ENCODE measurements at regions not wholly inside any gene's neighbourhood (a gene's known extent, or its start where the extent isn't known, plus 50 kb on each side); places are given as distances from the start of the nearest gene placed in this dataset.
"Not testable (repeated sequence)": the region's sequence is repeated elsewhere in the genome, so short reads cannot be mapped to it uniquely, and the experiment has no call there.

- not testable (repeated sequence) for H3K27me3 ChIP-seq (ENCODE audit: insufficient read depth, low read length); H3K9me3 ChIP-seq (ENCODE audit: insufficient read depth, low read depth, low read length); H3K27ac ChIP-seq (ENCODE audit: low read length); H3K36me3 ChIP-seq (ENCODE audit: insufficient read depth, low read depth, low read length); H3K4me3 ChIP-seq (ENCODE audit: low read length); H3K9ac ChIP-seq (ENCODE audit: low read depth, low read length)
- peaks cover 15% of the 10 kb centered on the region for H3K4me1 ChIP-seq (ENCODE audit: insufficient read depth, low read length)
Measured at GRCh38 chr15:62418496-62418895, 253.4 kb upstream of the C2CD4B start.

DNA sequence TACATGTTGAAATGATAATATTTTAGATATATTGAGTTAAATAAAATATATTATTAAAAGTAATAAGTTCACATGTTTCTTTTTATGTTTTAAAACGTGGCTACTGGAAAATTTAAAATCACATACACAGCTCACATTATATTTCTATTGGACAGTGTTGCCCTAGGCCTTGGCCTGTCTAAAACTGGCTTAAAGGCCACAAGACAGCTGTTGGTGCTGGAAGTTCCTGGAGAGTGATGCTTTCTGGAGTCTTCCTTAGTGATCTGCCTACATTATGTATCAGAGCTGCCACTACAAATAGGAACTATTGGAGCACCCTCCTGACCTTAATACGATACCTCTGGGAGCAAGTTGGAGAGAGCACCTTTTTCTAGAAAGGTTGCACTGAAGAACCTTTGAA, 254.1 kb upstream of the C2CD4B start:
- no peaks in the 10 kb centered on the region for H3K27me3 ChIP-seq (ENCODE audit: insufficient read depth, low read length)
- no peak overlapping the region for H3K27ac ChIP-seq (ENCODE audit: low read length)
- H3K4me3 ChIP-seq (ENCODE audit: low read length): no peak overlapping the region
- no peak overlapping the region for H3K9ac ChIP-seq (ENCODE audit: low read depth, low read length)
- no peaks in the 10 kb centered on the region for H3K9me3 ChIP-seq (ENCODE audit: insufficient read depth, low read depth, low read length)
- H3K4me1 ChIP-seq (ENCODE audit: insufficient read depth, low read length): peaks cover 15% of the 10 kb centered on the region
- no peaks in the 10 kb centered on the region for H3K36me3 ChIP-seq (ENCODE audit: insufficient read depth, low read depth, low read length)

GRCh38 chr15:62420371-62420770, 255.3 kb upstream of the C2CD4B start:
- not testable (repeated sequence) for H3K9me3 ChIP-seq (ENCODE audit: insufficient read depth, low read depth, low read length); H3K27me3 ChIP-seq (ENCODE audit: insufficient read depth, low read length); H3K36me3 ChIP-seq (ENCODE audit: insufficient read depth, low read depth, low read length); H3K27ac ChIP-seq (ENCODE audit: low read length); H3K9ac ChIP-seq (ENCODE audit: low read depth, low read length); H3K4me3 ChIP-seq (ENCODE audit: low read length)
- H3K4me1 ChIP-seq (ENCODE audit: insufficient read depth, low read length): peaks cover 15% of the 10 kb centered on the region

DNA sequence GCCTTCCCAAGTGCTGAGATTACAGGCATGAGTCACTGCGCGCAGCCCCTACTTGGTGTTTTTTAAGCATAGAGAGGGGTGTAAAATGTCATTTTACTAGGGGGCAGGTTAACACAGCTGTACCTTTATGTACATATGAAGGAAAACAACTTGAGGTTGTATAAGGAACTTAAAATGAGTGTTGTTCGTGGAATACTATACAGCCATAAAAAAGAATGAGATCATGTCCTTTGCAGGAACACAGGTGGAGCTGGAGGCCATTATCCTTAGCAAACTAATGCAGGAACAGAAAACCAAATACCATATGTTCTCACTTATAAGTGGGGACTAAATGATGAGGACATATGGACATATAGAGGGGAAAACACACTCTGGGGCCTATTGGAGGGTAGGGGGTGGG, 256.2 kb upstream of the C2CD4B start:
- no peak overlapping the region for H3K4me3 ChIP-seq (ENCODE audit: low read length)
- no peaks in the 10 kb centered on the region for H3K27me3 ChIP-seq (ENCODE audit: insufficient read depth, low read length)
- peaks cover 12% of the 10 kb centered on the region for H3K4me1 ChIP-seq (ENCODE audit: insufficient read depth, low read length)
- H3K36me3 ChIP-seq (ENCODE audit: insufficient read depth, low read depth, low read length): no peaks in the 10 kb centered on the region
- H3K9ac ChIP-seq (ENCODE audit: low read depth, low read length): no peak overlapping the region
- no peak overlapping the region for H3K27ac ChIP-seq (ENCODE audit: low read length)
- no peaks in the 10 kb centered on the region for H3K9me3 ChIP-seq (ENCODE audit: insufficient read depth, low read depth, low read length)

DNA sequence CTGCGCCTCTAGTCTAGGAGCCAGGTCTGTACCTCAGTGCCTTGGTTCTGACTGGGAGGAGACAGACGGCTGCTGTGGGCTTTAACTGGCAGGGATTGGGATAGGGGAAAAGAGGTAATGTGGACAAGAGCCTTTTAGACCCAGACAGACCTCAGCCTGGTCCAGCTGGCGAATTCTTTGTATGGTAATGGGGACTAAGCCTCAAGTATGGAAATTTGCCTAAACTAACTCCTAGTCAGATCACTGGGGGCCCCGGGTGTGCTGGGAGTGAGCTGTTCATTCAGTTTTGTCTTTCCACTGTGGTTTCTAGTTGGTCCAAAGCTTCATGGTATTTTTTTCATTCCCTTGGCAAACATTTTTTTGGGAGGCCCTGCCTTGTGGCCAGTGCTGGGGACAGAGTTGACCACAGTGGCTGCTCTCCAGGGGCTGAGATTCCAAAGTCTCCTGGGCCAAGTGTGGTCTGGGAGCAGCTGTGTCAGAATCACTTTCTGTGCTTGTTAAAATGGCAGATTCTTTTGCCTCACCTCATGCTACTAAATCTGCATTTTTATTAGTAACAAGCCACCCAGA, 261.4 kb upstream of the C2CD4B start:
- Histone ChIP-seq H3K9me3 (ENCODE audit: insufficient read depth, low read depth, low read length) (no peaks in the 10 kb centered on the region), H3K4me3 (ENCODE audit: low read length) (no peak overlapping the region), H3K27me3 (ENCODE audit: insufficient read depth, low read length) (no peaks in the 10 kb centered on the region), H3K36me3 (ENCODE audit: insufficient read depth, low read depth, low read length) (no peaks in the 10 kb centered on the region), H3K9ac (ENCODE audit: low read depth, low read length) (no peak overlapping the region), H3K27ac (ENCODE audit: low read length) (no peak overlapping the region), H3K4me1 (ENCODE audit: insufficient read depth, low read length) (peaks cover 2% of the 10 kb centered on the region; the same call in 1 of the 2 replicates)

DNA sequence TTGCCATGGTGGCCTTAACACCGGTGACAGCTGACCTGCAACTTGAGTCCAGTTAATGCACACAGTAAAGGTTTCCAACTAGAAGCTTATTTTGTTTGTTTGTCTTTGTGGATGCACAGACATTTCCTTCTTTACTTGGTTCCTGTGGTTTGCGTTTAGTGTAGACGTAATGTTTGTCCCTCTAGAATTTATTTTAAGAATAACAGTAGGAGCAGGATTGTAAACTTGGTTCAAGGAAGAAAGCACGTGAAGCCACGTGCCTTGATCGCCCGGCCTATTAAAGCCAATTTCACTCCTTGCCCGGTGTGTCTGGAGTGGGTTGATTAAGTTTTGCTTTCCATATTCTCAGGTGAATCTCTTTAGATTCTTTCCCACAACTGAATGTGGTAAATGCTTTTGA, 263.2 kb upstream of the C2CD4B start:
- Histone ChIP-seq H3K27ac (ENCODE audit: low read length) (no peak overlapping the region), H3K36me3 (ENCODE audit: insufficient read depth, low read depth, low read length) (no peaks in the 10 kb centered on the region), H3K9ac (ENCODE audit: low read depth, low read length) (no peak overlapping the region), H3K9me3 (ENCODE audit: insufficient read depth, low read depth, low read length) (no peaks in the 10 kb centered on the region), H3K4me3 (ENCODE audit: low read length) (no peak overlapping the region), H3K27me3 (ENCODE audit: insufficient read depth, low read length) (no peaks in the 10 kb centered on the region), H3K4me1 (ENCODE audit: insufficient read depth, low read length) (peaks cover 2% of the 10 kb centered on the region; the same call in 1 of the 2 replicates)

- no peaks in the 10 kb centered on the region for H3K36me3 ChIP-seq (ENCODE audit: insufficient read depth, low read depth, low read length)
- H3K9ac ChIP-seq (ENCODE audit: low read depth, low read length): no peak overlapping the region
- no peaks in the 10 kb centered on the region for H3K27me3 ChIP-seq (ENCODE audit: insufficient read depth, low read length)
- H3K4me3 ChIP-seq (ENCODE audit: low read length): no peak overlapping the region
- H3K4me1 ChIP-seq (ENCODE audit: insufficient read depth, low read length): peaks cover 2% of the 10 kb centered on the region; the same call in 1 of the 2 replicates
- H3K9me3 ChIP-seq (ENCODE audit: insufficient read depth, low read depth, low read length): no peaks in the 10 kb centered on the region
- no peak overlapping the region for H3K27ac ChIP-seq (ENCODE audit: low read length)
Measured at GRCh38 chr15:62428851-62429598, 263.9 kb upstream of the C2CD4B start.

DNA sequence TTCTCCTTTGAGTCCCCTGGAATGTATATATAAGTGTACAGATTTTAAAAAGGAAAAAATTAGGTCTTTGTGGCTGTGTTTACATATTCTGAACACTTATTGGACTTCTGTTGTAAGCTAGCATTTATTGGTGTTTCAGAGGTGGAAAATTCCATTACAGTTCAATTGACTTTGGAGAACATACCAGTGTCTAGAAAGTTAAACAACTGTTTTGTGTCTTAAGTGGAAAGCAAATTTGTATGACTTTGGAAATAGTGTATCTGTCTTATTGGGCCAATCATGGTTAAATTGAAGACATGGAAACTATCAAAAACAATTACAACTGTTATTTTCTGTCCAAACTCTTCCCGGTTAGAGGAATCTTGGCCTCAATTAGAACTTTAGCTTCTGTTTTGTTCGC, 265.0 kb upstream of the C2CD4B start:
- Histone ChIP-seq H3K36me3 (ENCODE audit: insufficient read depth, low read depth, low read length) (no peaks in the 10 kb centered on the region), H3K9ac (ENCODE audit: low read depth, low read length) (no peak overlapping the region), H3K27me3 (ENCODE audit: insufficient read depth, low read length) (no peaks in the 10 kb centered on the region), H3K4me3 (ENCODE audit: low read length) (no peak overlapping the region), H3K27ac (ENCODE audit: low read length) (no peak overlapping the region), H3K4me1 (ENCODE audit: insufficient read depth, low read length) (peaks cover 2% of the 10 kb centered on the region; the same call in 1 of the 2 replicates), H3K9me3 (ENCODE audit: insufficient read depth, low read depth, low read length) (no peaks in the 10 kb centered on the region)

DNA sequence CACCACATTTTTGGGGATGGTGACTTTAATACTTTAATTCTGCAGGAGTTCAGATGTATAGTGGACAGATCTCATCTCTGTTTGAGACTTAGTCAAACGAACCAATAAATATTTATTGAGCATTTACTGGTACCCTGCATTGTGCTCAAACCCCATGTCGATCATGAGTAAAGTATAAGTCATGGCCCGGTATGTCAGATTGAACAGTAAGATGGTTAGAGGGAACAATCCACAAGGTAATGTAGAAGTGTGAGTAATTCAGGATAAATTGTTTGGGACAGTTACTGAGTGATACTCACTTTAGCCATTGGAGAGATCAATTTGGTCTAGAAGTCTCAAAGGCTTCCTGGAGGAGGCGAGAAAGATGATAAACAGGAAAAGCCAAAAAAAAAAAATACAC, 265.5 kb upstream of the C2CD4B start:
- Histone ChIP-seq H3K9me3 (ENCODE audit: insufficient read depth, low read depth, low read length) (no peaks in the 10 kb centered on the region), H3K27ac (ENCODE audit: low read length) (no peak overlapping the region), H3K36me3 (ENCODE audit: insufficient read depth, low read depth, low read length) (no peaks in the 10 kb centered on the region), H3K4me3 (ENCODE audit: low read length) (no peak overlapping the region), H3K4me1 (ENCODE audit: insufficient read depth, low read length) (peaks cover 2% of the 10 kb centered on the region; the same call in 1 of the 2 replicates), H3K9ac (ENCODE audit: low read depth, low read length) (no peak overlapping the region), H3K27me3 (ENCODE audit: insufficient read depth, low read length) (no peaks in the 10 kb centered on the region)

DNA sequence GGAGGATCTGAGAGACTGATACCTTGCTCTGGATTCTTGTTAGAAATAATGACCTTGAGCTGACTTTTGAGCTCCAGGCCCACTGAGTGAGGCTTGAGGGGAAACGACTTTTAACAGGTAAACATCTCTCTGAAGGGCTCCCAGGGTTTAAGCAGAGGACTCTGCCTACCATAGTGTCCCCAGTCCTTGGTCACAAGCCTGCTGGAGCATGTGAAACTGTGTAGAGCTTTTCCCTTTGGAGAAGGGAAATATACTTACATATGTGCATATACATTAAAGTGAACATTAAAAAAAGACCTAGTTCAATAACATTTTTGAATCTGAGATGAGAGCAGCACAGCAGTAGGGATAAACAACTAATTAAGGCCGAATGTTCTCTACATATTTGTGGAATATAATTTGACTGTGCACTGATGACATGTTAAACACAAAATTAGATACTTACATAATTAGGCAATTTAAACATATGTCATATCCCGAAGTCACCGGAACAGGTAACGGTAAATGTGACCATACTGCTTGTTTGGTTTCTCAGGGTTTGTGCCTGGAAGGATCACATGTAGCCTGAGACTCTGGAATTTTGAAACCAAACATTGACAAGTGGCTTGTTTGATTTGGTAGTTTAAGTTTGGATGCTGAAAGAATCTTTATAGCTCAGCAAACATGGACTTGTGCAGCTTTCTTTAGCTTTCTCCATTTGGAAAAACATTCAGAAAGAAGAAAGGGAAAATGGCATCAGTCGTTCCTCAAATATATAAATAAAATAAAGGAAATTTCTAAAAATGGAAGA, 266.1 kb upstream of the C2CD4B start:
- Histone ChIP-seq H3K4me1 (ENCODE audit: insufficient read depth, low read length) (peaks cover 2% of the 10 kb centered on the region; the same call in 1 of the 2 replicates), H3K36me3 (ENCODE audit: insufficient read depth, low read depth, low read length) (no peaks in the 10 kb centered on the region), H3K9ac (ENCODE audit: low read depth, low read length) (no peak overlapping the region), H3K27ac (ENCODE audit: low read length) (no peak overlapping the region), H3K9me3 (ENCODE audit: insufficient read depth, low read depth, low read length) (no peaks in the 10 kb centered on the region), H3K4me3 (ENCODE audit: low read length) (no peak overlapping the region), H3K27me3 (ENCODE audit: insufficient read depth, low read length) (no peaks in the 10 kb centered on the region)

DNA sequence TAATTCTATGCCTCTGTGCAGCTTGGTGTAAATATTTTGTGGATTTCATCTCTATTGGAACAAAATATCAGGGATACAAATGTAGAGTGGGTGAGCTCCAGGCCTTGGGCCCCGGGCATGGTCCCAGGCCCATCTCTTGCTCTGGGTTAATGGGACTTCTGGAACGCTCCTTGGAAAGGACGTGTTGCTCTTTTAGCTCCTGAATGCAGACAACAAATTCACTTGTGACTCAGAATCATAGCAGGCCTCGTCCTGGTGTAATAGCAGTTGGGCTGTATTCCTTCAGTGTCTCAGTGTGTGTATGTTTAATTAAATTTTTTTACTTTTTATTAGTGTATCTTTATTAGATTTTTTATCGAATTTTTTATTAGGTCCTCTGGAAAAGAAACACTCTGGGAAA, 266.7 kb upstream of the C2CD4B start:
- no peaks in the 10 kb centered on the region for H3K4me1 ChIP-seq (ENCODE audit: insufficient read depth, low read length)
- no peaks in the 10 kb centered on the region for H3K36me3 ChIP-seq (ENCODE audit: insufficient read depth, low read depth, low read length)
- H3K9ac ChIP-seq (ENCODE audit: low read depth, low read length): no peak overlapping the region
- no peak overlapping the region for H3K27ac ChIP-seq (ENCODE audit: low read length)
- H3K9me3 ChIP-seq (ENCODE audit: insufficient read depth, low read depth, low read length): no peaks in the 10 kb centered on the region
- no peak overlapping the region for H3K4me3 ChIP-seq (ENCODE audit: low read length)
- no peaks in the 10 kb centered on the region for H3K27me3 ChIP-seq (ENCODE audit: insufficient read depth, low read length)

Data from iPS-20b (cell line).